Left ventricle myocardium superior (tissue), 1 donor: ENCODE measurements at regions not wholly inside any gene's neighbourhood (a gene's known extent, or its start where the extent isn't known, plus 50 kb on each side); places are given as distances from the start of the nearest gene placed in this dataset.

Experiments used
- ATAC-seq: fragments of 200-7000 bp; cut with Tn5 transposase; one replicate; pipeline ENCODE4 v1.9.1; 2020; ENCODE audit warnings: mild to moderate bottlenecking, moderate library complexity
- DNase-seq: peaks from one replicate; pipeline ENCODE4 v3.0.0-alpha.2; 2020
- intact Hi-C: fragments of 100-400 bp; cut with micrococcal nuclease; formaldehyde crosslinking; loops from one replicate; pipeline ENCODE4 v1.11.0; 2022
- donor health status: DM: no; HTN: yes; CAD: no; lungs with severe emphysema.

GRCh38 chr3:25041871-25042584, 386.0 kb upstream of the RARB start:
- intact Hi-C loops: no loop called here
- DNase-seq (no peak), ATAC-seq (peak; percentile 85)

- intact Hi-C loops: no loop called here
- DNase-seq: no peak
- no peak for ATAC-seq
Measured at GRCh38 chr3:25043177-25043576, 384.9 kb upstream of the RARB start.

- no peak for DNase-seq
- intact Hi-C loops: no loop called here
- ATAC-seq: no peak
Measured at GRCh38 chr3:25043749-25044148, 384.3 kb upstream of the RARB start.

DNA sequence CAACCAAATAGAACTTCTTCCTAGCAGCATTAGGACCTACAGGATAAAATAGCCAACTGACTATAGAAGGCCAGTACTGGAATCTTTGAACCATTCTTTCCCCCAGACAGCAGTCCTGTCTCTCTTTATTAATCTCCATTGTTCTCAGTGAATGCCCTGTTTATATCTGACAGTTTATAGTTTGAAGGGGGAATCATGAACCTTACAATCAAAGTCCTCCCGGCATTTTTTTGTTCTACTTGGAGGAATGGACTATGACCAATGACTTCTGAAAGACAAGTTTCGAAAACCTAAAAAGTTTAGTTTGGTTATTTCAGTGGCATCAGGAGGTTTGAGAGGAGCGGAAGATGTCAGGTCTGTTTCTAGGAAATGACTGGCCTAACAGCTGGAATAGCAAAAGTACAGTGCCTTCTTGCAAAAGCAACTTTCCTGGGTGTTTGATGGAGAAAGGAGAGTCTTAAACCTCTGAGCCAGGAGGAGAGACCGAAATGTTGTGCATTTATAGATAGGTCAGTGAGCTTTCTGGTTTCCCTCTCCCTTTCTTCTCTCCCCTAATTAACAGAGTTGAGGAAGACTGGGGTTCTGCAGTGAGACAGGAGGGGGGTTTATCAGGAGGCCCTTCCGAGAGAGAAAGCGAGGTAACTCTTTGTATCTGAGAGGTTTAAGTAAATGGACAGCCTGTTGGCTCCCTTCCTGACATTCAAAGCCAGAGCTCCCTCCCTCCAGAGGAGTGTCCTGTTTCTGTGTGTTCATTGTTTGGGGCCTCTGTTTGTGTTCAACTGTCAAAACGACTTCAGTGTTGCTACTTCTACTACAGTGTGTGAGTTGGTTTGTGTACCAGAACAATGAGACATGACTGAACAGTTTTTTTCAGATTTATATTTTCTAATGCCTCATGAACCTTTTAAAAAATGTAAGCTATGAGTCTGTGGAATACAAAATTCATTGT, 383.0 kb upstream of the RARB start:
- intact Hi-C loops: no loop called here
- no peak for DNase-seq
- peak; percentile 84 for ATAC-seq

DNA sequence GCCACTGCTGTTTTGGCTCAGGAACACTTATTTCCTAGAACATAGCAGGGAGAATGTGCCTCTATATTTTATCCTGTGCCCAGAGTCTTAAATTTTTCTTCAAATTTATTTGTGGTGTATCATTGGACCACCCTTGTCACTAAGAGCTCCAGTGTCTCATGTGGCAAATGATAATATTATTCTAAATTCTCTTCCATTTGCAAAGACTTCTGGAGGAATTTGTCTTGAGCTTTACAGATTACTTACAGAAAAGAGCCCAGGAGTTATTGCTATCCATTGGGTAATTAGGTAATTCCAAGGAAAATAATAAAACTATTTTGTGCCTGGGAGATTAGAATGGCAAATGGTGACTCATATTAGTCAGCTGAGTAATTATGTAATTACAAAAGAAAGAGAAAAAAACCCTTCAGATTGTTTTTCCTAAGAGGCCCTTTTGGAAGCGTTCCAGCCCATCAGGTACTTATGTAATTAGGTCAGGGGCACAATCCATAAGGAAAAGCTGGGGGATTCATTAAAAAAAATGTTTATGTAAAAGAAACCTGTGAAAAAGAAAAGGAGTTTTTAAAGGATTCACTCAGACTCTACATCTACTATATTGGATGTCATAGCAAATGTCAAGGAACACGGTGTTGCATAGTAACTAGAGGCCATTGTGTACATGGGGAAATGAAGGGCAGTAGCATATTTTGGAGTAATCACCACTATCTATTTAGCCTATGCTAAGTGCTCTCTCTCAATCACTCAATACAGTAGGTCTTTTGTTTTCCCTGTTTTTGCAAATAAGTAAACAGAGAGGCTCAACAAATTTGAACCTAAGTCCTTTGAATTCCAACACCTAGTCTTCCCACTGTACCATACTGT, 380.9 kb upstream of the RARB start:
- intact Hi-C loops: no loop called here
- ATAC-seq: no peak
- no peak for DNase-seq

GRCh38 chr3:25049304-25049703, 378.8 kb upstream of the RARB start:
- intact Hi-C loops: no loop called here
- ATAC-seq (no peak), DNase-seq (no peak)

DNA sequence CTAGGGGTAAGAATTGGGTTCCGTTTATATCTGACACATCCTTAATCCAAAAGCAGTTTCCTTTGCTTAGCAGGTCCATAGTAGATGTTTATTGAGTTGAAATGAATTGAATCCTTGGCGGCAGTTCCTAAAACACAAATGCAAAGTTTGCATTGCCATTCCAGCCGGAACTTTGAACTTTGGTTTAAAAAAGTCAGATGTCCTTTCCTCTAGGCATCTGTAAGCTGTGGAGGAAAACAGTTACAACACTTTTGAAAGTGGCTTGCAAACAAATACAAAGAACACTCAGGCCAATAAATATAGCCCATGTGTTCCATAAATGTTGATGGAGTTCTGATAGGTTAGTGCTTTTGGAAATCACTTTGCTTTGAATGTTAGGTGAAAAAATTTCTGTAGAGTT, 374.7 kb upstream of the RARB start:
- ATAC-seq (no peak), DNase-seq (no peak)
- intact Hi-C loops: no loop called here

GRCh38 chr3:25056036-25056755, 371.9 kb upstream of the RARB start:
- DNase-seq (no peak), ATAC-seq (peak; percentile 24)
- intact Hi-C loops: no loop called here

DNA sequence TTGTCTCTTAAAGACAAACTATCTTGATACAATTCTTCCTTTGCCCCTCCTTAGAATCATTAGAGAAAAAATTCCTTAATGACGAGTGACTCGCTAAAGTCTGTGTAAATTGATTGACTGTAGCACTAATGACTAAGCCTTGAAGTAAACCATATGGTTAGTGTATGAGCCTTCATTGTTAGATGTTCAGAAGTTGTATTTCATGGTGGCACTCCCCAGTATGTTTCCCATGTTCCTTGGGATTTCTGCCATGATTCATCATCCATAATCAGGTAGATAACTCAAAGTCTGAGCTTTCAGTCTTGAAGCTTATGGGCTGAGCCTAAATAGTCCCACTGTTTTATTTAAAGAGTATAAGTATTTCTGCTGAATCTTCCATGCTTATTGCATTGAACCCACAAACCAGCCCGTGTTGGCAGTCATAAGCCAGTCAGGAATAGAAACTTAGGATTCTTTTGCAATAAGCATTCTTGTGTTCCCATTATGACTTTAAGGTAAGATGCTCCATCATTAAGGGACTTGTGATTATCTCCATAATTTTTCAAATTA, 371.2 kb upstream of the RARB start:
- no peak for ATAC-seq
- intact Hi-C loops: no loop called here
- no peak for DNase-seq

DNA sequence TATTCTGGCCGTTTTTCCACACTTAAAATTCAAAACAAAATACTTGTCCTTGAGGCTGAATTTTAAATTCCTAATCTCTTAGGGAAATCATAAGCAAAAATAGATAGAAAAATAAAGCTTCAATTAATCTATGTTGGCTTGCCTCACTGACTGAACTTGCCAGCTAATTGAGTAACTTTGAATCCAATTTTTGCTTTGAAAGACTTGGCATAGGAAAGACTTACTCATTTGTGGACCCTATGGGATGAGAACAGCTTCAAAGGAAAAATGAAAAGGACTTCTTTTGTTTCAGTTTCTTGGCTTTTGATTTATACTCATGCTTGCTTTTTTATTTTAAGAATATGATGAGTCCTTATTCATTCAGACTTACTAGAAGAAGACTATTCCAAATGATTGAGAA, 370.7 kb upstream of the RARB start:
- intact Hi-C loops: no loop called here
- no peak for DNase-seq
- ATAC-seq: no peak

DNA sequence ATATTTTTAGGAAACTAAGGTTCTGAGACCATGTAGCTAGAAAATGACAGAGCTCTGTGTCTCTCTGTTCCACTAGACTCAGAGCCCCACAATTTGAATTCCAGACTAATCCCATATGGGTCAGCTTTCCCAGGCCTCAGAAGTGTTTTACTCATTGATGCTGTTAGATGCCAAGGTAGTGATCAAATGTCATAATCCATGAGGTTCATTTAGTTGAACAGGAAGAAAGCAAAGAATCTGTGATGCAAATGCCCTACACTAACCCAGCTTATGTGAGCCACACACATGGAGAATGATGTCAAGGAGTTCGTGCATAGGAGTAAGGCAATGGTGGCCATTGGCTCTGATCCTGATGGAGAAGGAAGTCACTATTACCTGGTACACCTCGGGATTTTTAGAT, 363.4 kb upstream of the RARB start:
- no peak for DNase-seq
- intact Hi-C loops: no loop called here
- no peak for ATAC-seq

GRCh38 chr3:25069970-25070369, 358.1 kb upstream of the RARB start:
- no peak for ATAC-seq
- DNase-seq: no peak
- intact Hi-C loops: no loop called here

GRCh38 chr3:25071846-25072245, 356.2 kb upstream of the RARB start:
- DNase-seq: no peak
- intact Hi-C loops: no loop called here
- no peak for ATAC-seq

GRCh38 chr3:25073423-25073822, 354.6 kb upstream of the RARB start:
- intact Hi-C loops: no loop called here
- no peak for DNase-seq
- no peak for ATAC-seq

DNA sequence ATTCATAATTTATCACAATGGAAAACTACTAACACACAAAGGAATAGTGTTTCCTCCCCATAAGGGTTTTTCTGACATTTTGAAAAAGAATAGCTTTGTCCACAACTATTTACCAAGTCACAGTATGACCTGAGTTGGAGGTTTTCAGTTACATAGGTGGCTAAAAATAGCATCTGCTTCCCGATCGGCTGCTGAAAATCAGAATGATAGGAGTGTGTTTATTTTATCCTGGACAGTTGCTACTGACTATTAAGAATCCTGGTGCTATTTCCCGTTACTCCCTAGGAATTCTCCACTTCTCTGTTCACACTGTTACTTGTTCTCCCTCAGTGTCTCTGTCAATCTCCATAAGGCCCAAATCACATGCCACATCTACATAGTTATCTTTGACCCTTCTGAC, 353.9 kb upstream of the RARB start:
- intact Hi-C loops: no loop called here
- DNase-seq: no peak
- ATAC-seq: peak; percentile 53

GRCh38 chr3:25080461-25080860, 347.6 kb upstream of the RARB start:
- ATAC-seq (no peak), DNase-seq (no peak)
- intact Hi-C loops: no loop called here

DNA sequence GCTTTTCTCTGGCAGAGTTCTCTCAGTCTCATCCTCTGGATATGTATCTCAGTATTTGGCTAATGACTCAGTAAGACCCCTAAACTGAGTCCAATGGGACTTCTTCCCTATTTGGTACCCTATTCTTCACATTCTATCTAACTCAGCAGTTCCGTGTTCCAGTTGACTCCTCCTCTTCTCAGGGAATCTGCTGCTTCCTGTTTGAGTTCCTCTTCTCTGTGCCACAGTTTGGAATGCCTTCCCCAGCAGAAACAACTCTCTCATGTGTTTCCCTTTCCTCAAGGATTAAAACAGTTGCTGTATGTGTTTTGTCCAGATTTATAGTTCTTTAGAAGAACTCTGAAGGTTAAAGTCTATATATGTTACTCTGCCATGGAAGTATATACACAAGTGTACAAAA, 344.0 kb upstream of the RARB start:
- intact Hi-C loops: no loop called here
- ATAC-seq: no peak
- no peak for DNase-seq

DNA sequence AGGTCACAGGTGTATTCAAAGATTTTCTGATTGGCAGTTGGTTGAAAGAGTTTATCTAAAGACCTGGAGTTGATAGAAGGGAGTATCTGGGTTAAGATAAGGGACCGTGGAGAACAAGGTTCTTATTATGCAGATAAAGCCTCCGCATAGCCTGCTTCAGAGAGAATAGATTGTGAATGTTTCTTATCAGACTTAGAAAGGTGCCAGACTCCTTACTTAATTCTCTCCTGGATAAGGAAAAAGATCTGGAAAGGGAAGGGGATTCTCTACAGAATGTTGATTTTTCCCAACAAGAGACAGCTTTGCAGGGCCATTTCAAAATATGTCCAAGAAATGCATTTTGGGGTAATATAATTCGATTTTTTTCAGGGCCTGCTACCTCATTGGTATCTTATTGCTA, 341.3 kb upstream of the RARB start:
- no peak for DNase-seq
- intact Hi-C loops: no loop called here
- no peak for ATAC-seq

DNA sequence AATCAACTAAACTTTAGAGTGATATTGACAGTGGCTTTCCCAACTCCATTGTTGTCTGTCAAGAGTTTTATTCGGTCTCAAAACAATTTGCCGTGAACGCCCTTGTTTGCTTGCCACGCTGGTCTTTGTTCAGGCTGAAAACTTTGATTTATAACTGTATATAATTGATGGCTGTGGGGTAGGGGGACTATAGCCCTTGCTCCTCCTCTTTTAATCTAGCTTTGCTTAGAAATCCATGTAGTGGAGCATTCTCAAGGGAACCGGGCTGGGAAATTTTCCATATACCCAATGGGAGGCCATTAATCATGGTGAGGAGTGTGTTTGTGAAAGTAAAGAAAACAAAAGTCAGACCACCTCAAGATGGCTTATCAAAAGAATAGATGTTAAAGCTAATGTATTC, 339.8 kb upstream of the RARB start:
- ATAC-seq: no peak
- intact Hi-C loops: no loop called here
- no peak for DNase-seq
